A549 (cell line): ENCODE measurements at regions not wholly inside any gene's neighbourhood (a gene's known extent, or its start where the extent isn't known, plus 50 kb on each side); places are given as distances from the start of the nearest gene placed in this dataset.

Source experiments
- CHD4 ChIP-seq: fragments of 200-600 bp; sonication (generic); IDR thresholded peaks from 2 replicates; pipeline ENCODE4 v1.6.1; 2016; ENCODE audit warnings: antibody characterized with exemption, mild to moderate bottlenecking, borderline replicate concordance
- JUNB ChIP-seq: fragments of >200 bp; sonication (Bioruptor Twin); formaldehyde crosslinking; IDR thresholded peaks from 2 replicates; pipeline ENCODE4 v1.6.1; 2016
- ZNF302 ChIP-seq: fragments of 250-450 bp; sonication (Bioruptor Pico); IDR thresholded peaks from 2 replicates; pipeline ENCODE4 v1.9.0; 2021; ENCODE audit warnings: inconsistent platforms, mild to moderate bottlenecking, moderate library complexity
- TF ChIP-seq, protein P1 (sequence below): fragments of >200 bp; sonication (Bioruptor Twin); formaldehyde crosslinking; IDR thresholded peaks from 3 replicates; pipeline ENCODE4 v1.5.1; 2016

DNA sequence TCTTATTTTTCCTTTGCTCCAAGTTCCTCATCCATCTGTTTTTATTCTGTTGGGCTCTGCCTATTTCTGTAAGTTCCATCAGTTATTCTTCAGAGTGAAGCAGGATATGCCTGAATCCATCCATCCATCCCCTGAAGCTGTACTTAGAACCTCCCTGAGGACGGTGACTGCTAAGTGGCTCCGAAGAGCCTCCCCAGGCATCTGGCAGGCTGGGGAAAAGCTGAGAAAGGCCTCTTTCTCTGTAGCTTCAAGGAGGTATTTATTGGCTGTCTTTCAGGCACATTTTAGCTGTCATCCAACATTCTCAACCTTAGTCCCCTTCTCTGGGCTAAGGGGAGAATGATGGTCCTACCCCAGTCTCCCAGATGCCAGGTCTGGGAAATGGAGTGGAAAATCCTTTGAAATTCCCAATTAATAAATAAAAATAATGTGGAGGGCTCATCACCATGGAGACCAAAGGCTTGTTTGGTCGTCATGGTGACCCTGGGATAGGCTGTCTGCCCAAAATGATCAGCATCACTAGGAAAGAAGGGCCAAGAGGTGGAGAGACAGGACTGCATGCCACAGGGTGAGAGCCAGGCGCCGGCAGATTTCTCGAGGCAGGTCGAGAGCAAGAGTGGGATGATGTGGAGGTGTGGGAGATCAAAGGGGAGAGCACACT, 82.0 kb downstream of the UBIAD1 start:
- TF ChIP-seq, protein P1, sequence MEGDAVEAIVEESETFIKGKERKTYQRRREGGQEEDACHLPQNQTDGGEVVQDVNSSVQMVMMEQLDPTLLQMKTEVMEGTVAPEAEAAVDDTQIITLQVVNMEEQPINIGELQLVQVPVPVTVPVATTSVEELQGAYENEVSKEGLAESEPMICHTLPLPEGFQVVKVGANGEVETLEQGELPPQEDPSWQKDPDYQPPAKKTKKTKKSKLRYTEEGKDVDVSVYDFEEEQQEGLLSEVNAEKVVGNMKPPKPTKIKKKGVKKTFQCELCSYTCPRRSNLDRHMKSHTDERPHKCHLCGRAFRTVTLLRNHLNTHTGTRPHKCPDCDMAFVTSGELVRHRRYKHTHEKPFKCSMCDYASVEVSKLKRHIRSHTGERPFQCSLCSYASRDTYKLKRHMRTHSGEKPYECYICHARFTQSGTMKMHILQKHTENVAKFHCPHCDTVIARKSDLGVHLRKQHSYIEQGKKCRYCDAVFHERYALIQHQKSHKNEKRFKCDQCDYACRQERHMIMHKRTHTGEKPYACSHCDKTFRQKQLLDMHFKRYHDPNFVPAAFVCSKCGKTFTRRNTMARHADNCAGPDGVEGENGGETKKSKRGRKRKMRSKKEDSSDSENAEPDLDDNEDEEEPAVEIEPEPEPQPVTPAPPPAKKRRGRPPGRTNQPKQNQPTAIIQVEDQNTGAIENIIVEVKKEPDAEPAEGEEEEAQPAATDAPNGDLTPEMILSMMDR: no peak
- TF ChIP-seq CHD4 (no peak), ZNF302 (no peak), JUNB (no peak)
